Right lobe of liver (tissue), 4 donors: ENCODE measurements at regions not wholly inside any gene's neighbourhood (a gene's known extent, or its start where the extent isn't known, plus 50 kb on each side); places are given as distances from the start of the nearest gene placed in this dataset.

Experiments used
- POLR2A ChIP-seq: fragments of 450-650 bp; IDR thresholded peaks from one replicate; pipeline ENCODE4 v1.6.1; 2017; ENCODE audit warnings: antibody characterized with exemption, mild to moderate bottlenecking
- TF ChIP-seq, protein P1 (sequence below), 4 donors: fragments of 200-600 bp in 3 of 4; fragments of 450-650 bp in 1 of 4; IDR thresholded peaks; one replicate each; pipeline versions ENCODE4 v1.5.1 to v1.8.0; 2016 to 2022; ENCODE audit warnings: antibody characterized with exemption in 4 of 4, mild to moderate bottlenecking in 2 of 4
- donor health status: DM: no; HTN: no; CAD: no.
- donor health status: DM: no; HTN: no; CAD: no.
- donor health status: DM: no; HTN: yes; CAD: no.

DNA sequence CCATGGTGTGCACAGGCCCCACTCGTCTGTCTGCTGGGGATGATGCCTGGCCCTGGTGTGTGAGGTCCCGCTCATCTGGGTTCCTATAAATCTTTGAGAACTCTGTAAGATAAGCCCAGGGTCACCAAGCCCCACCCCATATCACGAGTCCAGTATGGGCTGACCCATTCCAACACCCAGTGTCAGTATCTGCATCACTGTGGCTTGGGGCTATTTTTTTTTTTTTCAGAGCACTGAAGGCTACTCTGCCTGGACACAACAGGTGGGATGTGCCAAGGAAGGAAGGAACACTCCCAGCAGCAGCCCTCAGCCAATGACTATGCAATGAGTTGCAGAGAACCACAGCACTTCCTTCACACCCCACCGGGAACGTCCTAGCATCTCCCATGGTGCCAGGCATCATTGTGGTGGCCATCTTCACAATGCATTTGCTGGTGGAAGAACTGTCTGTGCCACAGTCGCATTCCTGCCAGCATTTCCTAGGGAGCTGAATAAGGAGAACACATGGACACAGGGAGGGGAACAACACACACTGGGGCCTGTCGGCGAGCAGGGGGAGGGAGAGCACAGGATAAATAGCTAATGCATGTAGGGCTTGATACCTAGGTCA is 83.1 kb upstream of the TSHZ3 start:
- no peak for TF ChIP-seq POLR2A
- TF ChIP-seq, protein P1, sequence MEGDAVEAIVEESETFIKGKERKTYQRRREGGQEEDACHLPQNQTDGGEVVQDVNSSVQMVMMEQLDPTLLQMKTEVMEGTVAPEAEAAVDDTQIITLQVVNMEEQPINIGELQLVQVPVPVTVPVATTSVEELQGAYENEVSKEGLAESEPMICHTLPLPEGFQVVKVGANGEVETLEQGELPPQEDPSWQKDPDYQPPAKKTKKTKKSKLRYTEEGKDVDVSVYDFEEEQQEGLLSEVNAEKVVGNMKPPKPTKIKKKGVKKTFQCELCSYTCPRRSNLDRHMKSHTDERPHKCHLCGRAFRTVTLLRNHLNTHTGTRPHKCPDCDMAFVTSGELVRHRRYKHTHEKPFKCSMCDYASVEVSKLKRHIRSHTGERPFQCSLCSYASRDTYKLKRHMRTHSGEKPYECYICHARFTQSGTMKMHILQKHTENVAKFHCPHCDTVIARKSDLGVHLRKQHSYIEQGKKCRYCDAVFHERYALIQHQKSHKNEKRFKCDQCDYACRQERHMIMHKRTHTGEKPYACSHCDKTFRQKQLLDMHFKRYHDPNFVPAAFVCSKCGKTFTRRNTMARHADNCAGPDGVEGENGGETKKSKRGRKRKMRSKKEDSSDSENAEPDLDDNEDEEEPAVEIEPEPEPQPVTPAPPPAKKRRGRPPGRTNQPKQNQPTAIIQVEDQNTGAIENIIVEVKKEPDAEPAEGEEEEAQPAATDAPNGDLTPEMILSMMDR (IDR thresholded peaks at IDR 0.05), result no peak
